ENCODE measurements at regions not wholly inside any gene's neighbourhood (a gene's known extent, or its start where the extent isn't known, plus 50 kb on each side); places are given as distances from the start of the nearest gene placed in this dataset.
A peak's percentile ranks its signal among the peaks of the same experiment; 100 is the strongest.
"Not testable (repeated sequence)": the region's sequence is repeated elsewhere in the genome, so short reads cannot be mapped to it uniquely, and the experiment has no call there.

GRCh38 chr5:54868511-54869483 lies 116.6 kb downstream of the ESM1 start:
- Histone ChIP-seq H3K4me2 (ENCODE audit: low read length) (no peak overlapping the region), H3K4me1 (peaks cover 16% of the 10 kb centered on the region), H3K9ac (no peak overlapping the region), H3K27me3 (ENCODE audit: control insufficient read depth, insufficient read depth, low read length) (no peaks in the 10 kb centered on the region), H3K4me3 (ENCODE audit: low read depth, low read length) (no peak overlapping the region), H3K79me2 (no peaks in the 10 kb centered on the region), H3K27ac (no peak overlapping the region), H3K36me3 (ENCODE audit: control insufficient read depth, insufficient read depth, low read length) (no peaks in the 10 kb centered on the region), H2AFZ (no peak overlapping the region), H3K9me3 (ENCODE audit: control insufficient read depth, low read length) (no peaks in the 10 kb centered on the region)
- TF ChIP-seq CTCF (IDR thresholded peaks at IDR 0.05): no peak

GRCh38 chr5:54867310-54867944 lies 118.0 kb downstream of the ESM1 start:
- peak; percentile 76 for TF ChIP-seq CTCF (IDR thresholded peaks at IDR 0.05)
- H3K9me3 ChIP-seq (ENCODE audit: control insufficient read depth, low read length): no peaks in the 10 kb centered on the region
- no peaks in the 10 kb centered on the region for H3K79me2 ChIP-seq
- peak overlapping the region; percentile 68 for H2AFZ ChIP-seq
- H3K36me3 ChIP-seq (ENCODE audit: control insufficient read depth, insufficient read depth, low read length): no peaks in the 10 kb centered on the region
- no peak overlapping the region for H3K9ac ChIP-seq
- no peaks in the 10 kb centered on the region for H3K27me3 ChIP-seq (ENCODE audit: control insufficient read depth, insufficient read depth, low read length)
- peak overlapping the region; percentile 51 for H3K4me2 ChIP-seq (ENCODE audit: low read length)
- peak overlapping the region; percentile 23 for H3K4me3 ChIP-seq (ENCODE audit: low read depth, low read length)
- H3K4me1 ChIP-seq: peaks cover 12% of the 10 kb centered on the region
- no peak overlapping the region for H3K27ac ChIP-seq

GRCh38 chr5:54864911-54865515 lies 120.4 kb downstream of the ESM1 start:
- H3K27me3 ChIP-seq (ENCODE audit: control insufficient read depth, insufficient read depth, low read length); H3K4me3 ChIP-seq (ENCODE audit: low read depth, low read length); H3K4me2 ChIP-seq (ENCODE audit: low read length); H3K36me3 ChIP-seq (ENCODE audit: control insufficient read depth, insufficient read depth, low read length); H3K4me1 ChIP-seq; H3K27ac ChIP-seq; H3K79me2 ChIP-seq; H3K9me3 ChIP-seq (ENCODE audit: control insufficient read depth, low read length); H3K9ac ChIP-seq; H2AFZ ChIP-seq: not testable (repeated sequence)

GRCh38 chr5:54862036-54862435 lies 123.4 kb downstream of the ESM1 start:
- H3K9me3 ChIP-seq (ENCODE audit: control insufficient read depth, low read length): no peaks in the 10 kb centered on the region
- H3K4me3 ChIP-seq (ENCODE audit: low read depth, low read length): no peak overlapping the region
- H3K27ac ChIP-seq: no peak overlapping the region
- no peaks in the 10 kb centered on the region for H3K4me1 ChIP-seq
- H3K79me2 ChIP-seq: no peaks in the 10 kb centered on the region
- no peak overlapping the region for H2AFZ ChIP-seq
- no peak overlapping the region for H3K4me2 ChIP-seq (ENCODE audit: low read length)
- no peaks in the 10 kb centered on the region for H3K27me3 ChIP-seq (ENCODE audit: control insufficient read depth, insufficient read depth, low read length)
- no peaks in the 10 kb centered on the region for H3K36me3 ChIP-seq (ENCODE audit: control insufficient read depth, insufficient read depth, low read length)
- H3K9ac ChIP-seq: no peak overlapping the region
- TF ChIP-seq CTCF (IDR thresholded peaks at IDR 0.05): no peak

GRCh38 chr5:54861212-54861894 lies 124.0 kb downstream of the ESM1 start:
- Histone ChIP-seq H3K9me3 (ENCODE audit: control insufficient read depth, low read length) (no peaks in the 10 kb centered on the region), H2AFZ (peak overlapping the region; percentile 33), H3K27me3 (ENCODE audit: control insufficient read depth, insufficient read depth, low read length) (no peaks in the 10 kb centered on the region), H3K79me2 (no peaks in the 10 kb centered on the region), H3K9ac (no peak overlapping the region), H3K4me2 (ENCODE audit: low read length) (no peak overlapping the region), H3K4me3 (ENCODE audit: low read depth, low read length) (no peak overlapping the region), H3K36me3 (ENCODE audit: control insufficient read depth, insufficient read depth, low read length) (no peaks in the 10 kb centered on the region), H3K27ac (no peak overlapping the region), H3K4me1 (no peaks in the 10 kb centered on the region)
- no peak for TF ChIP-seq CTCF (IDR thresholded peaks at IDR 0.05)
